ENCODE measurements at regions not wholly inside any gene's neighbourhood (a gene's known extent, or its start where the extent isn't known, plus 50 kb on each side); places are given as distances from the start of the nearest gene placed in this dataset.

DNA sequence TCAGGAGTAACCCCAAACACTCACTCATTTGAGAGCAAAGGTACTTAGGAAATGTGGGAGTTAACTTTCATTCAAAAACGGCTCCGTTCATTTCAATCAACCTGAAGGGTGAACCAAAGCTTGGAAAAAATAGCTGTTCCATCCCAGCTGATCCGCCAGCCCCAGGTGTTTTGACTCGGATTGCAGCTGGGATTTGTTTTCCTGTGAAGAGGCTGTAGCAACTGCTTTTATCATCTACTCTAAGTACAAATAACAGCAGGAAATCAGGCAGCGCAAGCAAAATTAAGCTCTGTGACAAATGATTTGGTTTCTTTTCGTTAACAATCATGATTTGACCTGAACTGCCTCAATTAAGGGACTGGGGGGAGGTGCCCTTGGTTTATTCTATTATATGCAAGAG lies 154.7 kb downstream of the BEND2 start:
- POLR2A ChIA-PET, result no interaction called here
- no peak for TF ChIP-seq EZH2phosphoT487 (IDR thresholded peaks at IDR 0.05; ENCODE audit: borderline replicate concordance, low read depth, low read length)
- TF ChIP-seq, protein P1, sequence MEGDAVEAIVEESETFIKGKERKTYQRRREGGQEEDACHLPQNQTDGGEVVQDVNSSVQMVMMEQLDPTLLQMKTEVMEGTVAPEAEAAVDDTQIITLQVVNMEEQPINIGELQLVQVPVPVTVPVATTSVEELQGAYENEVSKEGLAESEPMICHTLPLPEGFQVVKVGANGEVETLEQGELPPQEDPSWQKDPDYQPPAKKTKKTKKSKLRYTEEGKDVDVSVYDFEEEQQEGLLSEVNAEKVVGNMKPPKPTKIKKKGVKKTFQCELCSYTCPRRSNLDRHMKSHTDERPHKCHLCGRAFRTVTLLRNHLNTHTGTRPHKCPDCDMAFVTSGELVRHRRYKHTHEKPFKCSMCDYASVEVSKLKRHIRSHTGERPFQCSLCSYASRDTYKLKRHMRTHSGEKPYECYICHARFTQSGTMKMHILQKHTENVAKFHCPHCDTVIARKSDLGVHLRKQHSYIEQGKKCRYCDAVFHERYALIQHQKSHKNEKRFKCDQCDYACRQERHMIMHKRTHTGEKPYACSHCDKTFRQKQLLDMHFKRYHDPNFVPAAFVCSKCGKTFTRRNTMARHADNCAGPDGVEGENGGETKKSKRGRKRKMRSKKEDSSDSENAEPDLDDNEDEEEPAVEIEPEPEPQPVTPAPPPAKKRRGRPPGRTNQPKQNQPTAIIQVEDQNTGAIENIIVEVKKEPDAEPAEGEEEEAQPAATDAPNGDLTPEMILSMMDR (conservative IDR thresholded peaks at IDR 0.05; ENCODE audit: low read length), result no peak
- no peak overlapping the region for H3K4me3 ChIP-seq (ENCODE audit: low read depth, low read length, poor library complexity, severe bottlenecking)
- CTCF ChIA-PET (ENCODE audit: unreplicated experiment), result no interaction called here
- H3K4me2 ChIP-seq (ENCODE audit: low read length), result no peak overlapping the region
- H3K4me1 ChIP-seq (ENCODE audit: insufficient read depth, low read length, poor library complexity, severe bottlenecking), result no peaks in the 10 kb centered on the region
- no TSS peak for BruUV-seq (replicated peaks)
- intact Hi-C loops (cut with micrococcal nuclease; ENCODE audit: unreplicated experiment), result no loop called here
- no peak overlapping the region for H3K27ac ChIP-seq (ENCODE audit: low read depth, low read length, poor library complexity, severe bottlenecking)
- H4K20me1 ChIP-seq (ENCODE audit: insufficient read depth, low read length), result no peaks in the 10 kb centered on the region
- H3K36me3 ChIP-seq (ENCODE audit: insufficient read depth, low read length), result no peaks in the 10 kb centered on the region
- H3K79me2 ChIP-seq (ENCODE audit: insufficient read depth, low read depth, low read length), result no peaks in the 10 kb centered on the region
- DNase-seq (ENCODE audit: low spot score), result no peak
- H3K9me3 ChIP-seq (ENCODE audit: low read length), result no peaks in the 10 kb centered on the region
- H2AFZ ChIP-seq (ENCODE audit: low read length), result no peak overlapping the region
- H3K9me2 ChIP-seq (ENCODE audit: insufficient read depth, low read length), result no peaks in the 10 kb centered on the region

DNA sequence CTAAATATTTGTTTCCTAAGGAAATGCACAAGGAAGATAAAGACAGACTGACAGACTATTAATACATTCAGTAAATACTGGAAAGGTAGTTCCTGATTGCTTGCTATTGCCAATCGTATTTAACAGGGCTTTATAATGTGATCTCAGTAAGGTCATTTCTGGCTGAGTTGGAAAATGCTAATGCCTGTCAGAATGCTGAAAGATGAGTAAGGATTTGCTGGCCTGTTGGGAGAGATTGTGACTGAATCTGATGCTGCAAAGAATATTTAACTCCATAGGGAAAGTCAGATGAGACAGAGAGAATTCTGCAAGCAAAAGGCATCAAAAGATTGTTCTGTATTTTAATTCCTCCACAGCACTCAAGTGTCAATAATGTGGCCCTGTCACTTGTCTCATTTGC lies 169.0 kb downstream of the BEND2 start:
- Histone ChIP-seq H3K27ac (ENCODE audit: low read depth, low read length, poor library complexity, severe bottlenecking) (no peak overlapping the region), H3K36me3 (ENCODE audit: insufficient read depth, low read length) (no peaks in the 10 kb centered on the region), H3K4me3 (ENCODE audit: low read depth, low read length, poor library complexity, severe bottlenecking) (no peak overlapping the region), H3K79me2 (ENCODE audit: insufficient read depth, low read depth, low read length) (no peaks in the 10 kb centered on the region), H3K9me2 (ENCODE audit: insufficient read depth, low read length) (no peaks in the 10 kb centered on the region), H3K4me2 (ENCODE audit: low read length) (no peak overlapping the region), H4K20me1 (ENCODE audit: insufficient read depth, low read length) (no peaks in the 10 kb centered on the region), H3K4me1 (ENCODE audit: insufficient read depth, low read length, poor library complexity, severe bottlenecking) (no peaks in the 10 kb centered on the region), H3K9me3 (ENCODE audit: low read length) (no peaks in the 10 kb centered on the region), H2AFZ (ENCODE audit: low read length) (no peak overlapping the region)
- ChIA-PET POLR2A (no interaction called here), CTCF (ENCODE audit: unreplicated experiment) (no interaction called here)
- intact Hi-C loops (cut with micrococcal nuclease; ENCODE audit: unreplicated experiment), result no loop called here
- TF ChIP-seq, protein P1 (conservative IDR thresholded peaks at IDR 0.05; ENCODE audit: low read length), result no peak
- TF ChIP-seq EZH2phosphoT487 (IDR thresholded peaks at IDR 0.05; ENCODE audit: borderline replicate concordance, low read depth, low read length), result no peak
- no TSS peak for BruUV-seq (replicated peaks)
- DNase-seq (ENCODE audit: low spot score), result no peak

DNA sequence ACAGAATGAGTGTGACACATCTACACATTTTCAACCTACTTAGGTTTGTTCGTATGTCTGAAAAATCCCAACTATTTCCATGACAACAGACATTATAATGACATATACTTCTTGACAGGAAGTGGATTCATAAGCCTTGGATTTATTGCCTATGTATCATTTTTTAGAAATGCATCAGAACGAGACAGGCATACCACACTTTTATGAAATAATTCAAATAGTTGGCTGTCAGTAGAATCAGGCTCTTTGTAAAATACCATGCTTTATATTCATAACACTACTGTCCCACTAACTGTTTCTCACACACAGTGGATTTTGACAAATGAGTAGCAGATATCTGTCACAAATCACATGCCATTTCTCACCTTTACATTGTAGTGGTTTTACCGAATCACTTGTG lies 173.2 kb downstream of the BEND2 start:
- Histone ChIP-seq H3K9me3 (ENCODE audit: low read length) (no peaks in the 10 kb centered on the region), H3K27ac (ENCODE audit: low read depth, low read length, poor library complexity, severe bottlenecking) (no peak overlapping the region), H3K4me2 (ENCODE audit: low read length) (no peak overlapping the region), H3K9me2 (ENCODE audit: insufficient read depth, low read length) (no peaks in the 10 kb centered on the region), H3K79me2 (ENCODE audit: insufficient read depth, low read depth, low read length) (no peaks in the 10 kb centered on the region), H3K4me3 (ENCODE audit: low read depth, low read length, poor library complexity, severe bottlenecking) (no peak overlapping the region), H3K36me3 (ENCODE audit: insufficient read depth, low read length) (no peaks in the 10 kb centered on the region), H3K4me1 (ENCODE audit: insufficient read depth, low read length, poor library complexity, severe bottlenecking) (no peaks in the 10 kb centered on the region), H4K20me1 (ENCODE audit: insufficient read depth, low read length) (no peaks in the 10 kb centered on the region), H2AFZ (ENCODE audit: low read length) (no peak overlapping the region)
- no peak for DNase-seq (ENCODE audit: low spot score)
- ChIA-PET CTCF (ENCODE audit: unreplicated experiment) (no interaction called here), POLR2A (no interaction called here)
- TF ChIP-seq, protein P1 (conservative IDR thresholded peaks at IDR 0.05; ENCODE audit: low read length), result no peak
- TF ChIP-seq EZH2phosphoT487 (IDR thresholded peaks at IDR 0.05; ENCODE audit: borderline replicate concordance, low read depth, low read length), result no peak
- intact Hi-C loops (cut with micrococcal nuclease; ENCODE audit: unreplicated experiment), result no loop called here
- BruUV-seq (replicated peaks), result no TSS peak

Data from OCI-LY7 (cell line).